Cardiac fibroblast (primary cell): ENCODE measurements at regions not wholly inside any gene's neighbourhood (a gene's known extent, or its start where the extent isn't known, plus 50 kb on each side); places are given as distances from the start of the nearest gene placed in this dataset.

Experiments
- DNase-seq, 2 donors: peaks; one replicate each; pipeline versions ENCODE4 v3.0.0 to v3.0.0-alpha.2; 2010; ENCODE audit warnings: low read depth in 2 of 2
- H3K4me3 ChIP-seq, 2 donors: replicated peaks in 1 of 2; 1 replicate in 1 of 2; 2 replicates in 1 of 2; pipeline ENCODE4 v1.5.1; 2011; ENCODE audit warnings: low read depth in 2 of 2, low read length in 2 of 2, mild to moderate bottlenecking in 2 of 2, moderate library complexity in 1 of 2
- TF ChIP-seq, protein P1 (sequence below): IDR thresholded peaks from one replicate; pipeline ENCODE4 v1.5.1; 2011; ENCODE audit warnings: low read depth, mild to moderate bottlenecking, low read length, inconsistent platforms

GRCh38 chr19:31613683-31614219, 264.5 kb upstream of the TSHZ3 start:
- TF ChIP-seq, protein P1, sequence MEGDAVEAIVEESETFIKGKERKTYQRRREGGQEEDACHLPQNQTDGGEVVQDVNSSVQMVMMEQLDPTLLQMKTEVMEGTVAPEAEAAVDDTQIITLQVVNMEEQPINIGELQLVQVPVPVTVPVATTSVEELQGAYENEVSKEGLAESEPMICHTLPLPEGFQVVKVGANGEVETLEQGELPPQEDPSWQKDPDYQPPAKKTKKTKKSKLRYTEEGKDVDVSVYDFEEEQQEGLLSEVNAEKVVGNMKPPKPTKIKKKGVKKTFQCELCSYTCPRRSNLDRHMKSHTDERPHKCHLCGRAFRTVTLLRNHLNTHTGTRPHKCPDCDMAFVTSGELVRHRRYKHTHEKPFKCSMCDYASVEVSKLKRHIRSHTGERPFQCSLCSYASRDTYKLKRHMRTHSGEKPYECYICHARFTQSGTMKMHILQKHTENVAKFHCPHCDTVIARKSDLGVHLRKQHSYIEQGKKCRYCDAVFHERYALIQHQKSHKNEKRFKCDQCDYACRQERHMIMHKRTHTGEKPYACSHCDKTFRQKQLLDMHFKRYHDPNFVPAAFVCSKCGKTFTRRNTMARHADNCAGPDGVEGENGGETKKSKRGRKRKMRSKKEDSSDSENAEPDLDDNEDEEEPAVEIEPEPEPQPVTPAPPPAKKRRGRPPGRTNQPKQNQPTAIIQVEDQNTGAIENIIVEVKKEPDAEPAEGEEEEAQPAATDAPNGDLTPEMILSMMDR, result no peak
- no peak overlapping the region for H3K4me3 ChIP-seq
- no peak for DNase-seq

DNA sequence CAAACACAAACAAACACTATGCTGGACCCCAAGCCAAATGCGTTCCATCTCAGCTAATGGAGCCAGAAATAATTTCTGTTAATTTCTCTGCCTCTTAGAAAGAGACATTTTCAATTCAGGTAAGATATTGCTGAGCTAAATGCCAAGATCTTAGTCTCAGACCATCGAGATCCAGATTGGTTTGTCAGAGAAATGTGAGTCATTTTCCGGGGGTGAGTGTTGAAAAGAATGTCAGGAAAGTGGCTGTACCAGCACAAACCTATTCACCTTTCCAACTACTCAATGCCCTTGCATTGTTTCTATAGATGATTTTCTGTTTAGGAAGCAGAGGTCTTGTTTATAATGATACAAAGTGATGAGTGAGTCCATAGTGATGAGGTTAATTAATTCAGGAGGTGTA, 266.8 kb upstream of the TSHZ3 start:
- TF ChIP-seq, protein P1, result no peak
- H3K4me3 ChIP-seq, result no peak overlapping the region
- DNase-seq, result no peak

DNA sequence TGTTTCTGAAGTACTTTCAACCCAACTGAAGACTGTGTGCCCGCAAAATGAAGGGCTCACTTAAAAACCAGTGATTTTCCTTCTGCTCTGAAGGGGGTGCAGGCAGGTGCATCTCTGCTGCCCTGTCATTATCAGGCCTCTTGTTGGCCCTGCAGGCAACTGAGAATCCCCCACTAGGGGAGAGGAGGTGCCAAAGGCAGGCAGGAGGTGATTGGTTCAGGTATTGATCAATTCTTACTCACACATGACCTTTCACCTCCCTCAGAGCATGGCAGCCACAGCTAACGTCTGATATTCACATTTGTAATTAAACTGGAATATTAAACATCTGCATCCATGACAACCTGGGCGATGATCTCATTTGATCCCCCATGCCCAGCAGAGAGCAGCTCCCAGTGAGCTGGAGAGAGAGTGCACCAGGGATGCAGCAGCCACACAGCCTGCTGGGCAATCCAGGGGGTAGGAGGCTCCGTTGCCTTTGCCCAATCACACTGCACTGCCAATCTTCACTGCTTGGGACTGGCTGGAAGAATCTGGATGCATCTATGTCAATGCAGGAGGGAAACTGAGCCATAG, 267.9 kb upstream of the TSHZ3 start:
- TF ChIP-seq, protein P1, result no peak
- no peak for DNase-seq
- no peak overlapping the region for H3K4me3 ChIP-seq

DNA sequence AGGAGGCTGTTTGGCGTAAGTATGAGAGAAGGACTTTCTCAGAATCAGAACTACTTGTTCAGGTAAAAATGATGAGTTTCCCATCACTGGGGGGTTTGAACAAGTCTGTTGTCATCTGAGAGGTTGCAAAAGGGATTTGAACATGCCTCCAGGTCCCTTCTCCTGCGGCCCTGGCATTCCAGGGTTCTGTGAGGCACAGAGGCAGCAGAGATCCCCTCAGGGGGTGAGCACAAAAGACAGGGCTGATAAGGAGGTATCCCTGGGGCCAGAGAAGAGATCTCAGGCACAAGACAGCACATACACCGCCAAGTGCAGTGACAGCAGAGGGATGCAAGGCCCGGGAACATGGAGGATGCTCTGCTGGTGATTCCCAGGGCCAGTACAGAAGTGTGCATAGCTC, 275.8 kb upstream of the TSHZ3 start:
- DNase-seq, result no peak
- TF ChIP-seq, protein P1, result no peak
- no peak overlapping the region for H3K4me3 ChIP-seq

GRCh38 chr19:31625575-31625974, 276.3 kb upstream of the TSHZ3 start:
- H3K4me3 ChIP-seq, result no peak overlapping the region
- no peak for DNase-seq
- TF ChIP-seq, protein P1, result no peak

DNA sequence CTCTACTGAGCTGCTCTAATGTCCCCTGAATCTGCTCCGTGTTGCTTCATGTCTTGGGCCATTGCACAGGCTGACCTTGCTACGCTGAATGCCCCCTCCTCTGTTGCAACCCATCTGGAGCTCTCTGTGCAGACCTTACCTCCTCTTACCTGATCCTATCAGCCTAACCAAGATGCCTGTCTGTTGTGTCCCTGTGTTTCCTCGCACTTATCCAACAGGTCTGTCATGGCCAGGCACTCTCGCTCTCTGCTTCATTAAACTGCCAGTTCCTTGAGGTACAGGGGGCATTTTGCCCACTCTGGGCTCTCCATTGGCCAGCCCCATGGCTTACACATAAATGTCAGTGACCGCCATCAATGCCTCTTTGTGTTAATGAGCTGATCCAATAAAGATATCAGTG, 277.7 kb upstream of the TSHZ3 start:
- TF ChIP-seq, protein P1, result no peak
- no peak for DNase-seq
- no peak overlapping the region for H3K4me3 ChIP-seq
